Duodenal mucosa (tissue), 2 donors: ENCODE measurements at regions not wholly inside any gene's neighbourhood (a gene's known extent, or its start where the extent isn't known, plus 50 kb on each side); places are given as distances from the start of the nearest gene placed in this dataset.

Experiments used
- H3K27ac ChIP-seq: one replicate; pipeline ENCODE4 v1.7.0; 2013; ENCODE audit warnings: low read depth, low read length
- H3K27me3 ChIP-seq, 2 donors: one replicate each; pipeline ENCODE4 v1.7.0; 2013; ENCODE audit warnings: low read length in 2 of 2, control low read depth in 1 of 2; ENCODE audit not compliant: insufficient read depth in 2 of 2, control insufficient read depth in 1 of 2
- H3K36me3 ChIP-seq, 2 donors: one replicate each; pipeline ENCODE4 v1.7.0; 2013; ENCODE audit warnings: low read length in 2 of 2, control low read depth in 1 of 2; ENCODE audit not compliant: insufficient read depth in 2 of 2, control insufficient read depth in 1 of 2
- H3K4me1 ChIP-seq, 2 donors: one replicate each; pipeline ENCODE4 v1.7.0; 2013; ENCODE audit warnings: low read length in 2 of 2, control low read depth in 1 of 2; ENCODE audit not compliant: insufficient read depth in 2 of 2, control insufficient read depth in 1 of 2
- H3K4me3 ChIP-seq, 2 donors: one replicate each; pipeline ENCODE4 v1.7.0; 2013; ENCODE audit warnings: low read length in 2 of 2, low read depth in 1 of 2
- H3K9ac ChIP-seq, 2 donors: one replicate each; pipeline ENCODE4 v1.7.0; 2013; ENCODE audit warnings: low read length in 2 of 2, low read depth in 1 of 2
- H3K9me3 ChIP-seq, 2 donors: one replicate each; pipeline ENCODE4 v1.7.0; 2013; ENCODE audit warnings: low read length in 2 of 2, control low read depth in 1 of 2; ENCODE audit not compliant: control insufficient read depth in 1 of 2

GRCh38 chr21:34270411-34270810 is 93.4 kb upstream of the KCNE2 start:
- no peak overlapping the region for H3K4me3 ChIP-seq
- H3K27ac ChIP-seq: no peak overlapping the region
- no peaks in the 10 kb centered on the region for H3K27me3 ChIP-seq
- no peaks in the 10 kb centered on the region for H3K9me3 ChIP-seq
- H3K4me1 ChIP-seq: no peaks in the 10 kb centered on the region
- no peak overlapping the region for H3K9ac ChIP-seq
- H3K36me3 ChIP-seq: no peaks in the 10 kb centered on the region

- H3K36me3 ChIP-seq: no peaks in the 10 kb centered on the region
- no peak overlapping the region for H3K4me3 ChIP-seq
- H3K9me3 ChIP-seq: no peaks in the 10 kb centered on the region
- H3K27me3 ChIP-seq: no peaks in the 10 kb centered on the region
- H3K27ac ChIP-seq: no peak overlapping the region
- H3K9ac ChIP-seq: no peak overlapping the region
- H3K4me1 ChIP-seq: no peaks in the 10 kb centered on the region
These were observed 92.5 kb upstream of the KCNE2 start for GRCh38 chr21:34271189-34271851.

GRCh38 chr21:34272321-34272720 is 91.5 kb upstream of the KCNE2 start:
- no peaks in the 10 kb centered on the region for H3K4me1 ChIP-seq
- H3K4me3 ChIP-seq: no peak overlapping the region
- H3K27ac ChIP-seq: no peak overlapping the region
- no peaks in the 10 kb centered on the region for H3K36me3 ChIP-seq
- H3K9ac ChIP-seq: no peak overlapping the region
- H3K27me3 ChIP-seq: no peaks in the 10 kb centered on the region
- no peaks in the 10 kb centered on the region for H3K9me3 ChIP-seq

- no peak overlapping the region for H3K27ac ChIP-seq
- H3K4me3 ChIP-seq: no peak overlapping the region
- H3K27me3 ChIP-seq: no peaks in the 10 kb centered on the region
- no peaks in the 10 kb centered on the region for H3K36me3 ChIP-seq
- H3K9me3 ChIP-seq: no peaks in the 10 kb centered on the region
- H3K9ac ChIP-seq: no peak overlapping the region
- H3K4me1 ChIP-seq: no peaks in the 10 kb centered on the region
These were observed 89.8 kb upstream of the KCNE2 start for GRCh38 chr21:34274001-34274400.

- H3K36me3 ChIP-seq: no peaks in the 10 kb centered on the region
- H3K27me3 ChIP-seq: no peaks in the 10 kb centered on the region
- no peak overlapping the region for H3K9ac ChIP-seq
- no peak overlapping the region for H3K4me3 ChIP-seq
- no peaks in the 10 kb centered on the region for H3K4me1 ChIP-seq
- no peak overlapping the region for H3K27ac ChIP-seq
- no peaks in the 10 kb centered on the region for H3K9me3 ChIP-seq
These were observed 86.9 kb upstream of the KCNE2 start for GRCh38 chr21:34276711-34277425.

GRCh38 chr21:34278451-34278850 is 85.4 kb upstream of the KCNE2 start:
- no peak overlapping the region for H3K4me3 ChIP-seq
- no peaks in the 10 kb centered on the region for H3K9me3 ChIP-seq
- no peak overlapping the region for H3K9ac ChIP-seq
- no peaks in the 10 kb centered on the region for H3K36me3 ChIP-seq
- no peaks in the 10 kb centered on the region for H3K27me3 ChIP-seq
- H3K4me1 ChIP-seq: no peaks in the 10 kb centered on the region
- no peak overlapping the region for H3K27ac ChIP-seq

GRCh38 chr21:34279285-34279684 is 84.5 kb upstream of the KCNE2 start:
- no peaks in the 10 kb centered on the region for H3K27me3 ChIP-seq
- H3K9ac ChIP-seq: no peak overlapping the region
- no peak overlapping the region for H3K4me3 ChIP-seq
- no peak overlapping the region for H3K27ac ChIP-seq
- no peaks in the 10 kb centered on the region for H3K36me3 ChIP-seq
- H3K4me1 ChIP-seq: no peaks in the 10 kb centered on the region
- H3K9me3 ChIP-seq: no peaks in the 10 kb centered on the region

- Histone ChIP-seq H3K27me3 (no peaks in the 10 kb centered on the region), H3K4me3 (no peak overlapping the region), H3K27ac (no peak overlapping the region)
These were observed 83.9 kb upstream of the KCNE2 start for GRCh38 chr21:34279883-34280282.

GRCh38 chr21:34280389-34280795 is 83.4 kb upstream of the KCNE2 start:
- Histone ChIP-seq H3K27me3 (no peaks in the 10 kb centered on the region), H3K9me3 (no peaks in the 10 kb centered on the region), H3K9ac (no peak overlapping the region), H3K4me3 (no peak overlapping the region), H3K4me1 (no peaks in the 10 kb centered on the region), H3K36me3 (no peaks in the 10 kb centered on the region), H3K27ac (no peak overlapping the region)

More at GRCh38 chr21:34279883-34280282, 83.9 kb upstream of the KCNE2 start:
- no peaks in the 10 kb centered on the region for H3K9me3 ChIP-seq
- H3K4me1 ChIP-seq: no peaks in the 10 kb centered on the region
- H3K9ac ChIP-seq: no peak overlapping the region
- no peaks in the 10 kb centered on the region for H3K36me3 ChIP-seq

- Histone ChIP-seq H3K36me3 (no peaks in the 10 kb centered on the region), H3K27ac (no peak overlapping the region), H3K9me3 (no peaks in the 10 kb centered on the region), H3K27me3 (no peaks in the 10 kb centered on the region), H3K4me3 (no peak overlapping the region), H3K4me1 (no peaks in the 10 kb centered on the region), H3K9ac (no peak overlapping the region)
These were observed 82.8 kb upstream of the KCNE2 start for GRCh38 chr21:34280959-34281358.
